ENCODE measurements at regions not wholly inside any gene's neighbourhood (a gene's known extent, or its start where the extent isn't known, plus 50 kb on each side); places are given as distances from the start of the nearest gene placed in this dataset.

GRCh38 chr6:125445054-125445453 lies 143.3 kb upstream of the HDDC2 start:
- Histone ChIP-seq H2AFZ (ENCODE audit: low read length) (no peak overlapping the region), H3K79me2 (ENCODE audit: insufficient read depth, low read length) (no peaks in the 10 kb centered on the region), H4K20me1 (ENCODE audit: insufficient read depth, low read length) (no peaks in the 10 kb centered on the region), H3K4me3 (ENCODE audit: insufficient read depth, low read length) (no peak overlapping the region), H3K4me2 (ENCODE audit: insufficient read depth, low read length) (no peak overlapping the region), H3K27ac (ENCODE audit: low read depth, low read length) (no peak overlapping the region), H3K36me3 (ENCODE audit: insufficient read depth, low read length) (no peaks in the 10 kb centered on the region), H3K9me3 (ENCODE audit: low read depth, low read length) (no peaks in the 10 kb centered on the region), H3K4me1 (ENCODE audit: insufficient read depth, low read length) (peaks cover 2% of the 10 kb centered on the region), H3K27me3 (ENCODE audit: insufficient read depth, low read length) (no peaks in the 10 kb centered on the region)
- TF ChIP-seq, protein P1, sequence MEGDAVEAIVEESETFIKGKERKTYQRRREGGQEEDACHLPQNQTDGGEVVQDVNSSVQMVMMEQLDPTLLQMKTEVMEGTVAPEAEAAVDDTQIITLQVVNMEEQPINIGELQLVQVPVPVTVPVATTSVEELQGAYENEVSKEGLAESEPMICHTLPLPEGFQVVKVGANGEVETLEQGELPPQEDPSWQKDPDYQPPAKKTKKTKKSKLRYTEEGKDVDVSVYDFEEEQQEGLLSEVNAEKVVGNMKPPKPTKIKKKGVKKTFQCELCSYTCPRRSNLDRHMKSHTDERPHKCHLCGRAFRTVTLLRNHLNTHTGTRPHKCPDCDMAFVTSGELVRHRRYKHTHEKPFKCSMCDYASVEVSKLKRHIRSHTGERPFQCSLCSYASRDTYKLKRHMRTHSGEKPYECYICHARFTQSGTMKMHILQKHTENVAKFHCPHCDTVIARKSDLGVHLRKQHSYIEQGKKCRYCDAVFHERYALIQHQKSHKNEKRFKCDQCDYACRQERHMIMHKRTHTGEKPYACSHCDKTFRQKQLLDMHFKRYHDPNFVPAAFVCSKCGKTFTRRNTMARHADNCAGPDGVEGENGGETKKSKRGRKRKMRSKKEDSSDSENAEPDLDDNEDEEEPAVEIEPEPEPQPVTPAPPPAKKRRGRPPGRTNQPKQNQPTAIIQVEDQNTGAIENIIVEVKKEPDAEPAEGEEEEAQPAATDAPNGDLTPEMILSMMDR (IDR thresholded peaks at IDR 0.05; ENCODE audit: extremely low read depth, low read depth, low read length), result no peak
- no peak for DNase-seq (ENCODE audit: insufficient read length, low spot score, missing footprints)

DNA sequence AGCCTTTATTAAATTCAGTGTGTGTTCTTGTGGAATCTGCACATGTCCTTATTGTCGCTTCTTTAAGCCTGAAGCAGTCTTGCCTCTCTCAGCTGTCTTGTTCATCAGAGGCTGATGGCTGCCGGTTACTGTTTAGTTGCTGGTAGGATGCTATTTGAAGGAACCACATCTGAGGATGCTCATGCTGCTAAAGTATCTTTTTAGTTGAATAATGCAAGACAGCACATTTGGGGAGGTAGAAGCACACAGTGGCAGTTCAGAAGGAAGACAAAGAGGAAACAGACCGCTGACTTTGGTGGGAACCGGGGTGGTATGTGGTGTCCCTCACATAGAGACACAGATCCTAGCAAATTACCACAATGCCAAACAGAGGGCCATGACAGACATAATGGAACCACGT lies 144.2 kb upstream of the HDDC2 start:
- Histone ChIP-seq H3K9me3 (ENCODE audit: low read depth, low read length) (no peaks in the 10 kb centered on the region), H3K79me2 (ENCODE audit: insufficient read depth, low read length) (no peaks in the 10 kb centered on the region), H4K20me1 (ENCODE audit: insufficient read depth, low read length) (no peaks in the 10 kb centered on the region), H3K4me1 (ENCODE audit: insufficient read depth, low read length) (peaks cover 2% of the 10 kb centered on the region), H3K4me2 (ENCODE audit: insufficient read depth, low read length) (no peak overlapping the region), H2AFZ (ENCODE audit: low read length) (no peak overlapping the region), H3K27me3 (ENCODE audit: insufficient read depth, low read length) (no peaks in the 10 kb centered on the region), H3K27ac (ENCODE audit: low read depth, low read length) (no peak overlapping the region), H3K36me3 (ENCODE audit: insufficient read depth, low read length) (no peaks in the 10 kb centered on the region), H3K4me3 (ENCODE audit: insufficient read depth, low read length) (no peak overlapping the region)
- DNase-seq (ENCODE audit: insufficient read length, low spot score, missing footprints), result no peak
- TF ChIP-seq, protein P1 (IDR thresholded peaks at IDR 0.05; ENCODE audit: extremely low read depth, low read depth, low read length), result no peak

- no peak overlapping the region for H3K4me2 ChIP-seq (ENCODE audit: insufficient read depth, low read length)
- TF ChIP-seq, protein P1 (IDR thresholded peaks at IDR 0.05; ENCODE audit: extremely low read depth, low read depth, low read length), result no peak
- peaks cover 9% of the 10 kb centered on the region for H3K9me3 ChIP-seq (ENCODE audit: low read depth, low read length)
- H3K4me3 ChIP-seq (ENCODE audit: insufficient read depth, low read length), result no peak overlapping the region
- no peak overlapping the region for H2AFZ ChIP-seq (ENCODE audit: low read length)
- H3K27ac ChIP-seq (ENCODE audit: low read depth, low read length), result no peak overlapping the region
- no peaks in the 10 kb centered on the region for H3K36me3 ChIP-seq (ENCODE audit: insufficient read depth, low read length)
- no peak for DNase-seq (ENCODE audit: insufficient read length, low spot score, missing footprints)
- no peaks in the 10 kb centered on the region for H4K20me1 ChIP-seq (ENCODE audit: insufficient read depth, low read length)
- no peaks in the 10 kb centered on the region for H3K4me1 ChIP-seq (ENCODE audit: insufficient read depth, low read length)
- no peaks in the 10 kb centered on the region for H3K27me3 ChIP-seq (ENCODE audit: insufficient read depth, low read length)
- H3K79me2 ChIP-seq (ENCODE audit: insufficient read depth, low read length), result no peaks in the 10 kb centered on the region
Observed at GRCh38 chr6:125451750-125452149, 150.0 kb upstream of the HDDC2 start.

DNA sequence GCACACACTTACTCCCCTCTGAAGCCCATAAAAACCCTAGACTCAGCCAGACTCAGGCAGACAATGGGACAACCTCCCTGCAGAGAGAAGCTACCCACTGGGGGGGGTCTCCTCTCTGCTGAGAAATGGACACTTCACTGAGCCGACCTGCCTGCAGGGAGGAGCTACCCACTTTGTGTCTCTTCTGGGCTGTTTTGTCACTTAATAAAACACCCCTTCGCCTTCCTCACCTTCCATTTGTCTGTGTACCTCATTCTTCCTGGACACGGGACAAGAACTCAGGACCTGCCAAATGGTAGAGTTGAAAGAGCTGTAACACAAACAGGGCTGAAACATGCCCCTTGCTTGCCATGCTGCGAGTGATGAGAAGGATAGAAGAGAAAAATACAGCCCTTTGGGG lies 151.7 kb upstream of the HDDC2 start:
- Histone ChIP-seq H3K9me3 (ENCODE audit: low read depth, low read length) (peaks cover 9% of the 10 kb centered on the region), H3K4me3 (ENCODE audit: insufficient read depth, low read length) (no peak overlapping the region), H3K27me3 (ENCODE audit: insufficient read depth, low read length) (no peaks in the 10 kb centered on the region), H3K27ac (ENCODE audit: low read depth, low read length) (no peak overlapping the region), H3K36me3 (ENCODE audit: insufficient read depth, low read length) (no peaks in the 10 kb centered on the region), H3K79me2 (ENCODE audit: insufficient read depth, low read length) (no peaks in the 10 kb centered on the region), H4K20me1 (ENCODE audit: insufficient read depth, low read length) (no peaks in the 10 kb centered on the region), H3K4me2 (ENCODE audit: insufficient read depth, low read length) (no peak overlapping the region), H3K4me1 (ENCODE audit: insufficient read depth, low read length) (no peaks in the 10 kb centered on the region), H2AFZ (ENCODE audit: low read length) (no peak overlapping the region)
- DNase-seq (ENCODE audit: insufficient read length, low spot score, missing footprints), result no peak
- TF ChIP-seq, protein P1 (IDR thresholded peaks at IDR 0.05; ENCODE audit: extremely low read depth, low read depth, low read length), result no peak
